GM23338 (cell line): ENCODE measurements at regions not wholly inside any gene's neighbourhood (a gene's known extent, or its start where the extent isn't known, plus 50 kb on each side); places are given as distances from the start of the nearest gene placed in this dataset.

Experiments
- ATAC-seq: fragments of 200-7000 bp; cut with Tn5 transposase; 3 replicates; pipeline ENCODE4 v1.9.1; 2020
- DNase-seq: peaks from one replicate; pipeline ENCODE4 v3.0.0-alpha.2; 2015; ENCODE audit warnings: low spot score
- H2AFZ ChIP-seq: fragments of 200-600 bp; sonication (generic); 2 replicates; pipeline ENCODE4 v1.8.0; 2016; ENCODE audit warnings: antibody characterized with exemption, mild to moderate bottlenecking, moderate library complexity
- H3F3A ChIP-seq: fragments of 200-600 bp; sonication (generic); replicated peaks from 2 replicates; pipeline ENCODE4 v1.8.0; 2017; ENCODE audit warnings: antibody characterized with exemption, mixed run types, low read depth
- H3K27ac ChIP-seq: fragments of 200-600 bp; sonication (generic); 2 replicates; pipeline ENCODE4 v1.6.1; 2016; ENCODE audit warnings: low read depth
- H3K27me3 ChIP-seq: fragments of 200-600 bp; sonication (generic); 2 replicates; pipeline ENCODE4 v1.8.0; 2016; ENCODE audit warnings: mild to moderate bottlenecking, mixed run types, moderate library complexity; ENCODE audit not compliant: insufficient read depth
- H3K36me3 ChIP-seq: fragments of 200-600 bp; sonication (generic); 2 replicates; pipeline ENCODE4 v1.8.0; 2016; ENCODE audit warnings: mild to moderate bottlenecking; ENCODE audit not compliant: insufficient read depth
- H3K4me1 ChIP-seq: fragments of 200-600 bp; sonication (generic); 2 replicates; pipeline ENCODE4 v1.8.0; 2016; ENCODE audit warnings: mild to moderate bottlenecking, moderate library complexity; ENCODE audit not compliant: insufficient read depth
- H3K4me2 ChIP-seq: fragments of 200-600 bp; sonication (generic); 2 replicates; pipeline ENCODE4 v1.7.1; 2017; ENCODE audit warnings: mixed run types
- H3K4me3 ChIP-seq: fragments of 200-600 bp; sonication (generic); 2 replicates; pipeline ENCODE4 v1.6.1; 2016; ENCODE audit warnings: mixed run types
- H3K79me2 ChIP-seq: fragments of 200-600 bp; sonication (generic); replicated peaks from 2 replicates; pipeline ENCODE4 v1.8.0; 2017; ENCODE audit warnings: mild to moderate bottlenecking; ENCODE audit not compliant: insufficient read depth
- H3K9me2 ChIP-seq: fragments of 200-600 bp; sonication (generic); 2 replicates; pipeline ENCODE4 v1.8.0; 2017; ENCODE audit not compliant: insufficient read depth
- H4K20me1 ChIP-seq: fragments of 200-600 bp; sonication (generic); replicated peaks from 2 replicates; pipeline ENCODE4 v1.8.0; 2017; ENCODE audit warnings: mild to moderate bottlenecking; ENCODE audit not compliant: insufficient read depth
- H3K27ac Mint-ChIP-seq: 2 replicates; pipeline ENCODE4 v1.8.0; 2020; ENCODE audit warnings: inconsistent platforms, mild to moderate bottlenecking, moderate library complexity, mixed read lengths
- H3K27me3 Mint-ChIP-seq: 3 replicates; pipeline ENCODE4 v1.8.0; 2022; ENCODE audit warnings: low read depth, mild to moderate bottlenecking, moderate library complexity, mixed read lengths, inconsistent platforms; ENCODE audit not compliant: insufficient read depth, poor library complexity
- H3K36me3 Mint-ChIP-seq: 3 replicates; pipeline ENCODE4 v1.8.0; 2021; ENCODE audit warnings: low read depth, mild to moderate bottlenecking, inconsistent platforms, moderate library complexity, mixed read lengths
- H3K4me1 Mint-ChIP-seq: 3 replicates; pipeline ENCODE4 v1.8.0; 2020; ENCODE audit warnings: mild to moderate bottlenecking, inconsistent platforms, mixed read lengths
- H3K4me3 Mint-ChIP-seq: 3 replicates; pipeline ENCODE4 v1.8.0; 2021; ENCODE audit warnings: moderate library complexity, mild to moderate bottlenecking, inconsistent platforms, mixed read lengths
- H3K9me3 Mint-ChIP-seq: 3 replicates; pipeline ENCODE4 v1.8.0; 2020; ENCODE audit warnings: moderate library complexity, mild to moderate bottlenecking, inconsistent platforms, mixed read lengths
- STAT1 ChIP-seq: IDR thresholded peaks from one replicate; pipeline ENCODE4 v1.6.1; 2016; ENCODE audit warnings: antibody characterized with exemption; ENCODE audit not compliant: unreplicated experiment
- TF ChIP-seq, protein P1 (sequence below), 2 experiments: fragments of 200-600 bp in 1 of 2; sonication (generic) in 1 of 2; conservative IDR thresholded peaks; 2 replicates each; pipeline versions ENCODE4 v1.5.1 to v1.6.1; 2016 to 2017; ENCODE audit warnings: antibody characterized with exemption in 2 of 2, low read depth in 2 of 2, mild to moderate bottlenecking in 2 of 2, moderate library complexity in 1 of 2
- TF ChIP-seq, protein P2 (sequence below): IDR thresholded peaks from 2 replicates; pipeline ENCODE4 v1.6.1; 2016; ENCODE audit warnings: antibody characterized with exemption
- TF ChIP-seq, protein P3 (sequence below): IDR thresholded peaks from one replicate; pipeline ENCODE4 v1.6.1; 2018; ENCODE audit warnings: antibody characterized with exemption; ENCODE audit not compliant: unreplicated experiment

DNA sequence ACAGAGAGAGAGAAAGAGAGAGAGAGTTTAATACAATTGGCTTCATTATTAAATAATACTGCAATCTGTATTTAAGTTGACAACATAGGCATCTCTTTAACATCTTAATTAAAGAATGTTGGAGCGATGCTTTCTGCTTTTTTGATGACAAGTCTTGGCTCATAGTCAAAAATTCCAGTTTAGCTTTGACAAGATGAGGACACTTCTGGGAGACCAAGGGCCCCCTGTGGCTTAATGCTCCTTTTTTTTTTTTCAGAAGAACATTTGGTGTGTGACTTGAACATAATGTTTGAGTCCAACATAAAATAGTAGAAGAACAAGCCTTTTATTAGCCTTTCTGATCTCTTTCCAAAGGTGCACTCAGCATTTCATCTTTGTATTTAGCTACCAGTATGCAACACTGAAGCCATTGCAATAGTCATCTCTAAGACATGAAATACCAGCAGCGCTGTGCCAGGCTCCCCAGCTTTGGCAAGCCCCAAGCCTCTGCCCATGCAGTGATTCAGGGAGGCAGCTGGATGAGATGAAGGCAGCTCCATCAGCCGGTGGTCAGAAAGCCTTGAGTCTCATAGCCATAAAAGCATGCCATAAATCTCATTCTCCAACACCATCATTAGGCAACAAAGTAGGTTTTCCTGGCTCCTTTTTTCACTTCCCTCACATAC is 349.4 kb upstream of the SEMA6D start:
- no peaks in the 10 kb centered on the region for H3K4me1 ChIP-seq
- H3K4me2 ChIP-seq, result no peak overlapping the region
- ATAC-seq, result no peak

DNA sequence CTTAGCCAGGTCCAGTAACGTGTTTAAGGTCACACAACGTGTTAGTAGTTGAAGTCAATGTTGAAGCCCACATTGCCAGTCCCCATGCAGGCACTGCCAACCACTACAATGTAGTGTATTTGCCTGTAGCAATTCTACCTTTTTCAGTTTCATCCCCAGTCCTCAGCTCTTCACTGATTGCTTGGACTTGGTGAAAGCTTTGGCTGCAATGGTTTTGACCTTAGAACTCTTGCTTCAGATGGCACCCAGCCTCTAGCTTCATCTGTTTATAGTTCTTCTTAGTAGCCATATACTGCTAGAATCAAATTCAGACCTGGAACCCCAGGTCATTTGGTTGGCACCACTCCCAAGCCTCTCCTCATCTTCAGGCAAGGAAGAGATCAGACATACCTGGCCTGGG is 345.4 kb upstream of the SEMA6D start:
- H3K27me3 ChIP-seq, result no peaks in the 10 kb centered on the region
- no peak for ATAC-seq
- Mint-ChIP-seq H3K9me3 (no peaks in the 10 kb centered on the region), H3K27me3 (no peaks in the 10 kb centered on the region), H3K4me3 (no peak overlapping the region), H3K4me1 (peaks cover 11% of the 10 kb centered on the region), H3K27ac (no peak overlapping the region), H3K36me3 (no peaks in the 10 kb centered on the region)
- no peaks in the 10 kb centered on the region for H4K20me1 ChIP-seq
- TF ChIP-seq, protein P1, sequence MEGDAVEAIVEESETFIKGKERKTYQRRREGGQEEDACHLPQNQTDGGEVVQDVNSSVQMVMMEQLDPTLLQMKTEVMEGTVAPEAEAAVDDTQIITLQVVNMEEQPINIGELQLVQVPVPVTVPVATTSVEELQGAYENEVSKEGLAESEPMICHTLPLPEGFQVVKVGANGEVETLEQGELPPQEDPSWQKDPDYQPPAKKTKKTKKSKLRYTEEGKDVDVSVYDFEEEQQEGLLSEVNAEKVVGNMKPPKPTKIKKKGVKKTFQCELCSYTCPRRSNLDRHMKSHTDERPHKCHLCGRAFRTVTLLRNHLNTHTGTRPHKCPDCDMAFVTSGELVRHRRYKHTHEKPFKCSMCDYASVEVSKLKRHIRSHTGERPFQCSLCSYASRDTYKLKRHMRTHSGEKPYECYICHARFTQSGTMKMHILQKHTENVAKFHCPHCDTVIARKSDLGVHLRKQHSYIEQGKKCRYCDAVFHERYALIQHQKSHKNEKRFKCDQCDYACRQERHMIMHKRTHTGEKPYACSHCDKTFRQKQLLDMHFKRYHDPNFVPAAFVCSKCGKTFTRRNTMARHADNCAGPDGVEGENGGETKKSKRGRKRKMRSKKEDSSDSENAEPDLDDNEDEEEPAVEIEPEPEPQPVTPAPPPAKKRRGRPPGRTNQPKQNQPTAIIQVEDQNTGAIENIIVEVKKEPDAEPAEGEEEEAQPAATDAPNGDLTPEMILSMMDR (conservative IDR thresholded peaks at IDR 0.05; ENCODE audit: low read depth in 2 of 2), result no peak
- TF ChIP-seq, protein P2, sequence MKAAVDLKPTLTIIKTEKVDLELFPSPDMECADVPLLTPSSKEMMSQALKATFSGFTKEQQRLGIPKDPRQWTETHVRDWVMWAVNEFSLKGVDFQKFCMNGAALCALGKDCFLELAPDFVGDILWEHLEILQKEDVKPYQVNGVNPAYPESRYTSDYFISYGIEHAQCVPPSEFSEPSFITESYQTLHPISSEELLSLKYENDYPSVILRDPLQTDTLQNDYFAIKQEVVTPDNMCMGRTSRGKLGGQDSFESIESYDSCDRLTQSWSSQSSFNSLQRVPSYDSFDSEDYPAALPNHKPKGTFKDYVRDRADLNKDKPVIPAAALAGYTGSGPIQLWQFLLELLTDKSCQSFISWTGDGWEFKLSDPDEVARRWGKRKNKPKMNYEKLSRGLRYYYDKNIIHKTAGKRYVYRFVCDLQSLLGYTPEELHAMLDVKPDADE, result no peak
- H3K79me2 ChIP-seq, result no peaks in the 10 kb centered on the region
- no peaks in the 10 kb centered on the region for H3K9me2 ChIP-seq
- H3K36me3 ChIP-seq, result no peaks in the 10 kb centered on the region
- H3K4me1 ChIP-seq, result peaks cover 3% of the 10 kb centered on the region; the same call in 1 of the 2 replicates
- no peaks in the 10 kb centered on the region for H3F3A ChIP-seq
- DNase-seq, result no peak
- no peak overlapping the region for H3K27ac ChIP-seq
- H2AFZ ChIP-seq, result no peak overlapping the region; the same call in 1 of the 2 replicates
- H3K4me2 ChIP-seq, result no peak overlapping the region
- no peak overlapping the region for H3K4me3 ChIP-seq

More for the DNA sequence above, 349.4 kb upstream of the SEMA6D start:
- no peaks in the 10 kb centered on the region for H3K27me3 Mint-ChIP-seq
- H3K9me3 Mint-ChIP-seq, result no peaks in the 10 kb centered on the region; the same call in 2 of the 3 replicates
- H3K79me2 ChIP-seq, result no peaks in the 10 kb centered on the region
- H3K9me2 ChIP-seq, result 0 out of 2 replicates have a peak, but pooled peaks cover 3% of the 10 kb centered on the region
- H3F3A ChIP-seq, result no peaks in the 10 kb centered on the region
- peaks cover 5% of the 10 kb centered on the region; the same call in 2 of the 3 replicates for H3K4me1 Mint-ChIP-seq
- H3K27ac Mint-ChIP-seq, result no peak overlapping the region
- H3K27me3 ChIP-seq, result no peaks in the 10 kb centered on the region
- no peaks in the 10 kb centered on the region for H3K36me3 ChIP-seq
- no peak overlapping the region for H3K4me3 Mint-ChIP-seq
- H3K27ac ChIP-seq, result no peak overlapping the region
- no peaks in the 10 kb centered on the region for H4K20me1 ChIP-seq
- H3K36me3 Mint-ChIP-seq, result no peaks in the 10 kb centered on the region
- H2AFZ ChIP-seq, result no peak overlapping the region
- no peak for DNase-seq
- H3K4me3 ChIP-seq, result no peak overlapping the region
- TF ChIP-seq STAT1, result no peak
- TF ChIP-seq, protein P3, sequence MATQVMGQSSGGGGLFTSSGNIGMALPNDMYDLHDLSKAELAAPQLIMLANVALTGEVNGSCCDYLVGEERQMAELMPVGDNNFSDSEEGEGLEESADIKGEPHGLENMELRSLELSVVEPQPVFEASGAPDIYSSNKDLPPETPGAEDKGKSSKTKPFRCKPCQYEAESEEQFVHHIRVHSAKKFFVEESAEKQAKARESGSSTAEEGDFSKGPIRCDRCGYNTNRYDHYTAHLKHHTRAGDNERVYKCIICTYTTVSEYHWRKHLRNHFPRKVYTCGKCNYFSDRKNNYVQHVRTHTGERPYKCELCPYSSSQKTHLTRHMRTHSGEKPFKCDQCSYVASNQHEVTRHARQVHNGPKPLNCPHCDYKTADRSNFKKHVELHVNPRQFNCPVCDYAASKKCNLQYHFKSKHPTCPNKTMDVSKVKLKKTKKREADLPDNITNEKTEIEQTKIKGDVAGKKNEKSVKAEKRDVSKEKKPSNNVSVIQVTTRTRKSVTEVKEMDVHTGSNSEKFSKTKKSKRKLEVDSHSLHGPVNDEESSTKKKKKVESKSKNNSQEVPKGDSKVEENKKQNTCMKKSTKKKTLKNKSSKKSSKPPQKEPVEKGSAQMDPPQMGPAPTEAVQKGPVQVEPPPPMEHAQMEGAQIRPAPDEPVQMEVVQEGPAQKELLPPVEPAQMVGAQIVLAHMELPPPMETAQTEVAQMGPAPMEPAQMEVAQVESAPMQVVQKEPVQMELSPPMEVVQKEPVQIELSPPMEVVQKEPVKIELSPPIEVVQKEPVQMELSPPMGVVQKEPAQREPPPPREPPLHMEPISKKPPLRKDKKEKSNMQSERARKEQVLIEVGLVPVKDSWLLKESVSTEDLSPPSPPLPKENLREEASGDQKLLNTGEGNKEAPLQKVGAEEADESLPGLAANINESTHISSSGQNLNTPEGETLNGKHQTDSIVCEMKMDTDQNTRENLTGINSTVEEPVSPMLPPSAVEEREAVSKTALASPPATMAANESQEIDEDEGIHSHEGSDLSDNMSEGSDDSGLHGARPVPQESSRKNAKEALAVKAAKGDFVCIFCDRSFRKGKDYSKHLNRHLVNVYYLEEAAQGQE, result no peak
- TF ChIP-seq, protein P2, result no peak
